ENCODE measurements at regions not wholly inside any gene's neighbourhood (a gene's known extent, or its start where the extent isn't known, plus 50 kb on each side); places are given as distances from the start of the nearest gene placed in this dataset.

- DNase-seq: no peak
- Mint-ChIP-seq H3K4me1 (no peaks in the 10 kb centered on the region), H3K27ac (no peak overlapping the region), H3K9me3 (peaks cover 0 to 11% (median 3%) of the 10 kb centered on the region in 8 donors), H3K4me3 (no peak overlapping the region), H3K27me3 (no peaks in the 10 kb centered on the region), H3K36me3 (no peaks in the 10 kb centered on the region)
- no peaks in the 10 kb centered on the region for H3K4me1 ChIP-seq (ENCODE audit: insufficient read depth, low read length)
- H3K27ac ChIP-seq (ENCODE audit: low read depth, low read length): no peak overlapping the region
- no peak overlapping the region for H3K4me3 ChIP-seq (ENCODE audit: low read length in 2 of 2)
- ChIA-PET CTCF (ENCODE audit: partially characterized antibody) (no interaction called here), POLR2A (ENCODE audit: partially characterized antibody) (no interaction called here)
- no peaks in the 10 kb centered on the region for H3K27me3 ChIP-seq (ENCODE audit: insufficient read depth, low read length)
- H3K9me3 ChIP-seq (ENCODE audit: control insufficient read depth in 1 of 2, low read length in 2 of 2): no peaks in the 10 kb centered on the region
- intact Hi-C loops (cut with micrococcal nuclease): no loop called here
- H3K36me3 ChIP-seq (ENCODE audit: insufficient read depth, low read length): no peaks in the 10 kb centered on the region
Measured at GRCh38 chr18:43533371-43533770, 256.1 kb upstream of the SYT4 start.

DNA sequence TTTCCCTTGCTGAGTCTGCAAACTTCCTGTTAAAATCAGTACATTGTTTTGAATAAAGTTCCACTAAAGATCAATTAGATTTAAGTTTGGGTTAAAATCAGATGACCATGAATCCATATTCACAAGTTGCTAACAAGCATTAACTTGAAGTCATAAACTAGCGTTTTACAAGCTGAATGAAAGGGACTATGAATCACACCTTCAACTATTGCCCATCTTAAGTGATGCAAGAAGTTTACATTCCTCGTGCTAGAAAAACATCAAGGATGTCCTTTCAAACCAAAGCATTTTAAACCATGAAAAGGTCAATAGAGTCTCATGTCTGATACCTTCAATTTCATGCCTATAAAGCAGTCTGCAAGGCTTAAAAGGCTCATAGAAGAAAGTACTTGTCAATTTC is 257.2 kb upstream of the SYT4 start:
- Mint-ChIP-seq H3K9me3 (peaks cover 0 to 11% (median 4%) of the 10 kb centered on the region in 8 donors), H3K4me3 (no peak overlapping the region), H3K4me1 (no peaks in the 10 kb centered on the region), H3K27ac (no peak overlapping the region), H3K27me3 (no peaks in the 10 kb centered on the region), H3K36me3 (no peaks in the 10 kb centered on the region)
- DNase-seq: no peak
- intact Hi-C loops (cut with micrococcal nuclease): no loop called here
- Histone ChIP-seq H3K36me3 (ENCODE audit: insufficient read depth, low read length) (no peaks in the 10 kb centered on the region), H3K9me3 (ENCODE audit: control insufficient read depth in 1 of 2, low read length in 2 of 2) (no peaks in the 10 kb centered on the region), H3K4me1 (ENCODE audit: insufficient read depth, low read length) (no peaks in the 10 kb centered on the region), H3K4me3 (ENCODE audit: low read length in 2 of 2) (no peak overlapping the region), H3K27ac (ENCODE audit: low read depth, low read length) (no peak overlapping the region), H3K27me3 (ENCODE audit: insufficient read depth, low read length) (no peaks in the 10 kb centered on the region)
- CTCF ChIA-PET (ENCODE audit: partially characterized antibody): no interaction called here
- POLR2A ChIA-PET (ENCODE audit: partially characterized antibody): no interaction called here

DNA sequence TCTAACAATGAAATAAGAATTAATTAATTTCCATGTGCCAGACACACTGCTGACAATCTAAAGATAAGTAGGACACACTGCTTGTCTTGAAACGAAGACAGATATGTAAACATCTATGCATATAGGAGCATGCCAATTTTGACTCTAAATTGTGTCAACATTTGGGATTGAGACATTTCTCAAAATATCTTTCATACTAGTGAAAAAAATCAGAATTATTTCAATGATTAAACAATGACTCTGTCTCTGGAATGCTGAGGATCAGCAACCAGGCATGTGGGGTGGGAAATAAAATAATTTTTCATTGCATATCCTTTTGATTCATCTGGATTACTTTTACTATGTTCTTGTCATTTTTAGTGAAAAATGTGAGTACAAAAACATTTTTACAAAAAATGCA is 262.6 kb upstream of the SYT4 start:
- Mint-ChIP-seq H3K9me3 (peaks cover 0 to 17% (median 5%) of the 10 kb centered on the region in 8 donors), H3K4me3 (no peak overlapping the region), H3K4me1 (no peaks in the 10 kb centered on the region), H3K27ac (no peak overlapping the region), H3K27me3 (no peaks in the 10 kb centered on the region), H3K36me3 (no peaks in the 10 kb centered on the region)
- Histone ChIP-seq H3K27ac (ENCODE audit: low read depth, low read length) (no peak overlapping the region), H3K36me3 (ENCODE audit: insufficient read depth, low read length) (no peaks in the 10 kb centered on the region), H3K4me3 (ENCODE audit: low read length in 2 of 2) (no peak overlapping the region), H3K4me1 (ENCODE audit: insufficient read depth, low read length) (no peaks in the 10 kb centered on the region), H3K27me3 (ENCODE audit: insufficient read depth, low read length) (no peaks in the 10 kb centered on the region), H3K9me3 (ENCODE audit: control insufficient read depth in 1 of 2, low read length in 2 of 2) (no peaks in the 10 kb centered on the region)
- intact Hi-C loops (cut with micrococcal nuclease): no loop called here
- ChIA-PET POLR2A (ENCODE audit: partially characterized antibody) (no interaction called here), CTCF (ENCODE audit: partially characterized antibody) (no interaction called here)
- DNase-seq: no peak

- Mint-ChIP-seq H3K27ac (no peak overlapping the region), H3K27me3 (no peaks in the 10 kb centered on the region), H3K9me3 (peaks cover 0 to 17% (median 6%) of the 10 kb centered on the region in 8 donors), H3K4me1 (no peaks in the 10 kb centered on the region), H3K36me3 (no peaks in the 10 kb centered on the region), H3K4me3 (no peak overlapping the region)
- POLR2A ChIA-PET (ENCODE audit: partially characterized antibody): no interaction called here
- Histone ChIP-seq H3K36me3 (ENCODE audit: insufficient read depth, low read length) (no peaks in the 10 kb centered on the region), H3K4me1 (ENCODE audit: insufficient read depth, low read length) (no peaks in the 10 kb centered on the region), H3K9me3 (ENCODE audit: control insufficient read depth in 1 of 2, low read length in 2 of 2) (no peaks in the 10 kb centered on the region), H3K27me3 (ENCODE audit: insufficient read depth, low read length) (no peaks in the 10 kb centered on the region), H3K27ac (ENCODE audit: low read depth, low read length) (no peak overlapping the region), H3K4me3 (ENCODE audit: low read length in 2 of 2) (no peak overlapping the region)
- CTCF ChIA-PET (ENCODE audit: partially characterized antibody): no interaction called here
- no peak for DNase-seq
- intact Hi-C loops (cut with micrococcal nuclease): no loop called here
Measured at GRCh38 chr18:43542016-43542415, 264.7 kb upstream of the SYT4 start.

DNA sequence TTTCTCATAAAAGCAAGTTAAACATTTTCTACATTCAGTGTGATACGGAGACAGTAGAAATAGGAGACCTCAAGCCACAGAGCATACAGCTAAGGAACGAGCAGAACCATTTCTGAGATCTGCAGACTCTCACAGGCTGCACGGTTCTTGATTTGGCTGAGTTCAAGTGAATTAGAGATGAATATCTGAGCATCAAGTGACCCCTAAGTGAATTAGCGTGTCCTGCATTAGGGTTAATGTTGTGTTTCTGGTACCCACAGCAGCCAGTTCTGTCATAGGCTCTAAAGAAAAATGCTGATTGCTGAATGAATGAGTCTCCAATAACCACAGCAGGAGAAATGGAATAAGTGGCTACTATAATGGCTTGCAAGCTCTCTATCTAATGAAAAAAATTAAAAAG is 265.9 kb upstream of the SYT4 start:
- H3K4me1 ChIP-seq (ENCODE audit: insufficient read depth, low read length): no peaks in the 10 kb centered on the region
- ChIA-PET CTCF (ENCODE audit: partially characterized antibody) (no interaction called here), POLR2A (ENCODE audit: partially characterized antibody) (no interaction called here)
- H3K9me3 ChIP-seq (ENCODE audit: control insufficient read depth in 1 of 2, low read length in 2 of 2): no peaks in the 10 kb centered on the region
- Mint-ChIP-seq H3K27ac (no peak overlapping the region), H3K36me3 (no peaks in the 10 kb centered on the region), H3K4me3 (no peak overlapping the region), H3K9me3 (peaks cover 0 to 15% (median 5%) of the 10 kb centered on the region in 8 donors), H3K27me3 (no peaks in the 10 kb centered on the region), H3K4me1 (no peaks in the 10 kb centered on the region)
- H3K27ac ChIP-seq (ENCODE audit: low read depth, low read length): no peak overlapping the region
- H3K4me3 ChIP-seq (ENCODE audit: low read length in 2 of 2): no peak overlapping the region
- DNase-seq: no peak
- no peaks in the 10 kb centered on the region for H3K27me3 ChIP-seq (ENCODE audit: insufficient read depth, low read length)
- no peaks in the 10 kb centered on the region for H3K36me3 ChIP-seq (ENCODE audit: insufficient read depth, low read length)
- intact Hi-C loops (cut with micrococcal nuclease): no loop called here

GRCh38 chr18:43547456-43547855 is 270.2 kb upstream of the SYT4 start:
- POLR2A ChIA-PET (ENCODE audit: partially characterized antibody): no interaction called here
- Mint-ChIP-seq H3K36me3 (no peaks in the 10 kb centered on the region), H3K4me1 (no peaks in the 10 kb centered on the region), H3K9me3 (peaks cover 0 to 36% (median 10%) of the 10 kb centered on the region in 8 donors), H3K4me3 (no peak overlapping the region), H3K27me3 (no peaks in the 10 kb centered on the region), H3K27ac (no peak overlapping the region)
- CTCF ChIA-PET (ENCODE audit: partially characterized antibody): no interaction called here
- no peak overlapping the region for H3K4me3 ChIP-seq (ENCODE audit: low read length in 2 of 2)
- DNase-seq: no peak
- H3K4me1 ChIP-seq (ENCODE audit: insufficient read depth, low read length): no peaks in the 10 kb centered on the region
- no peak overlapping the region for H3K27ac ChIP-seq (ENCODE audit: low read depth, low read length)
- H3K27me3 ChIP-seq (ENCODE audit: insufficient read depth, low read length): no peaks in the 10 kb centered on the region
- H3K36me3 ChIP-seq (ENCODE audit: insufficient read depth, low read length): no peaks in the 10 kb centered on the region
- H3K9me3 ChIP-seq (ENCODE audit: control insufficient read depth in 1 of 2, low read length in 2 of 2): no peaks in the 10 kb centered on the region
- intact Hi-C loops (cut with micrococcal nuclease): no loop called here

- POLR2A ChIA-PET (ENCODE audit: partially characterized antibody): no interaction called here
- H3K4me3 ChIP-seq (ENCODE audit: low read length in 2 of 2): no peak overlapping the region
- H3K27me3 ChIP-seq (ENCODE audit: insufficient read depth, low read length): no peaks in the 10 kb centered on the region
- no peaks in the 10 kb centered on the region for H3K4me1 ChIP-seq (ENCODE audit: insufficient read depth, low read length)
- Mint-ChIP-seq H3K4me3 (no peak overlapping the region), H3K27ac (no peak overlapping the region), H3K9me3 (peaks cover 2 to 17% (median 7%) of the 10 kb centered on the region in 8 donors), H3K4me1 (no peaks in the 10 kb centered on the region), H3K36me3 (no peaks in the 10 kb centered on the region), H3K27me3 (no peaks in the 10 kb centered on the region)
- H3K27ac ChIP-seq (ENCODE audit: low read depth, low read length): no peak overlapping the region
- CTCF ChIA-PET (ENCODE audit: partially characterized antibody): interaction anchor here (1.5 kb wide), 1 partner anchor 12 kb away, joined by 5 read pairs; no protein-coding TSS in a partner anchor
- no peaks in the 10 kb centered on the region for H3K36me3 ChIP-seq (ENCODE audit: insufficient read depth, low read length)
- no peaks in the 10 kb centered on the region for H3K9me3 ChIP-seq (ENCODE audit: control insufficient read depth in 1 of 2, low read length in 2 of 2)
- intact Hi-C loops (cut with micrococcal nuclease): no loop called here
- DNase-seq: no peak
Measured at GRCh38 chr18:43559507-43559906, 282.2 kb upstream of the SYT4 start.

- Histone ChIP-seq H3K4me3 (ENCODE audit: low read length in 2 of 2) (no peak overlapping the region), H3K27me3 (ENCODE audit: insufficient read depth, low read length) (no peaks in the 10 kb centered on the region), H3K36me3 (ENCODE audit: insufficient read depth, low read length) (no peaks in the 10 kb centered on the region), H3K9me3 (ENCODE audit: control insufficient read depth in 1 of 2, low read length in 2 of 2) (no peaks in the 10 kb centered on the region), H3K27ac (ENCODE audit: low read depth, low read length) (no peak overlapping the region), H3K4me1 (ENCODE audit: insufficient read depth, low read length) (no peaks in the 10 kb centered on the region)
- no peak for DNase-seq
- peaks cover 0 to 4% (median under 1%) of the 10 kb centered on the region in 8 donors for H3K9me3 Mint-ChIP-seq
- H3K4me1 Mint-ChIP-seq: no peaks in the 10 kb centered on the region
- H3K27ac Mint-ChIP-seq: no peak overlapping the region
- H3K27me3 Mint-ChIP-seq: no peaks in the 10 kb centered on the region
- ChIA-PET POLR2A (ENCODE audit: partially characterized antibody) (no interaction called here), CTCF (ENCODE audit: partially characterized antibody) (no interaction called here)
- intact Hi-C loops (cut with micrococcal nuclease): no loop called here
- H3K4me3 Mint-ChIP-seq: no peak overlapping the region
- H3K36me3 Mint-ChIP-seq: no peaks in the 10 kb centered on the region
Measured at GRCh38 chr18:43563780-43564179, 286.5 kb upstream of the SYT4 start.

All from CD4-positive, alpha-beta memory T cell (primary cell).